ENCODE measurements at regions not wholly inside any gene's neighbourhood (a gene's known extent, or its start where the extent isn't known, plus 50 kb on each side); places are given as distances from the start of the nearest gene placed in this dataset.

DNA sequence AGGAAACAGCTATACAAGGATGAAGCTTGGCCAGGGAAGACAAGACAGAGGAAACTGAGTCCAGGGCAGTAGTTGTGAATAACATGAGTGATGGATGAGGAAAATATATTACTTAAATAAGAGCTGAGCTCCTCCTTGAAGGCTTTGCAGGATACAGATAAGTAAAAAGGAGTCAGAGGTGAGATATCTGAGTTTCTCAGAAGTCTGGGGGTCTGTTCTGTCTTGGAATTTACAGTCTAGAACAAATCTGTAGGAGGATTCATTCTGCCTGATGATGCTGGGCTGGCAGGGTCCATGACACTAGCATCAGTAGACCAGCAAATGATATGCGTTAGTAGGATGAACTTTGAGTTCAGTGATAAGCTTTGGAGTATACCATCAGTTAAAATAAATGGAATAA is 266.1 kb upstream of the POGK start:
- Histone ChIP-seq H3F3A (ENCODE audit: control insufficient read depth, insufficient read depth) (no peaks in the 10 kb centered on the region), H3K4me3 (ENCODE audit: low read length) (no peak overlapping the region), H3K79me2 (ENCODE audit: control insufficient read depth, low read length) (no peaks in the 10 kb centered on the region), H3K36me3 (ENCODE audit: control insufficient read depth, low read length) (no peaks in the 10 kb centered on the region), H3K27ac (ENCODE audit: low read depth, low read length) (no peak overlapping the region), H4K20me1 (ENCODE audit: control insufficient read depth, insufficient read depth, low read depth, low read length) (no peaks in the 10 kb centered on the region), H3K4me2 (ENCODE audit: low read length) (no peak overlapping the region), H3K4me1 (ENCODE audit: control insufficient read depth, low read length) (no peaks in the 10 kb centered on the region), H3K9me2 (replicated peaks; ENCODE audit: control insufficient read depth, low read length) (no peaks in the 10 kb centered on the region), H3K27me3 (ENCODE audit: control insufficient read depth, low read length) (no peaks in the 10 kb centered on the region), H3K9me3 (ENCODE audit: control insufficient read depth, insufficient read depth, low read length) (no peaks in the 10 kb centered on the region)
- TF ChIP-seq, protein P1, sequence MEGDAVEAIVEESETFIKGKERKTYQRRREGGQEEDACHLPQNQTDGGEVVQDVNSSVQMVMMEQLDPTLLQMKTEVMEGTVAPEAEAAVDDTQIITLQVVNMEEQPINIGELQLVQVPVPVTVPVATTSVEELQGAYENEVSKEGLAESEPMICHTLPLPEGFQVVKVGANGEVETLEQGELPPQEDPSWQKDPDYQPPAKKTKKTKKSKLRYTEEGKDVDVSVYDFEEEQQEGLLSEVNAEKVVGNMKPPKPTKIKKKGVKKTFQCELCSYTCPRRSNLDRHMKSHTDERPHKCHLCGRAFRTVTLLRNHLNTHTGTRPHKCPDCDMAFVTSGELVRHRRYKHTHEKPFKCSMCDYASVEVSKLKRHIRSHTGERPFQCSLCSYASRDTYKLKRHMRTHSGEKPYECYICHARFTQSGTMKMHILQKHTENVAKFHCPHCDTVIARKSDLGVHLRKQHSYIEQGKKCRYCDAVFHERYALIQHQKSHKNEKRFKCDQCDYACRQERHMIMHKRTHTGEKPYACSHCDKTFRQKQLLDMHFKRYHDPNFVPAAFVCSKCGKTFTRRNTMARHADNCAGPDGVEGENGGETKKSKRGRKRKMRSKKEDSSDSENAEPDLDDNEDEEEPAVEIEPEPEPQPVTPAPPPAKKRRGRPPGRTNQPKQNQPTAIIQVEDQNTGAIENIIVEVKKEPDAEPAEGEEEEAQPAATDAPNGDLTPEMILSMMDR (IDR thresholded peaks at IDR 0.05; ENCODE audit: low read depth, low read length, poor library complexity, severe bottlenecking): no peak
- TF ChIP-seq EZH2phosphoT487 (IDR thresholded peaks at IDR 0.05; ENCODE audit: borderline replicate concordance, low read length): no peak

DNA sequence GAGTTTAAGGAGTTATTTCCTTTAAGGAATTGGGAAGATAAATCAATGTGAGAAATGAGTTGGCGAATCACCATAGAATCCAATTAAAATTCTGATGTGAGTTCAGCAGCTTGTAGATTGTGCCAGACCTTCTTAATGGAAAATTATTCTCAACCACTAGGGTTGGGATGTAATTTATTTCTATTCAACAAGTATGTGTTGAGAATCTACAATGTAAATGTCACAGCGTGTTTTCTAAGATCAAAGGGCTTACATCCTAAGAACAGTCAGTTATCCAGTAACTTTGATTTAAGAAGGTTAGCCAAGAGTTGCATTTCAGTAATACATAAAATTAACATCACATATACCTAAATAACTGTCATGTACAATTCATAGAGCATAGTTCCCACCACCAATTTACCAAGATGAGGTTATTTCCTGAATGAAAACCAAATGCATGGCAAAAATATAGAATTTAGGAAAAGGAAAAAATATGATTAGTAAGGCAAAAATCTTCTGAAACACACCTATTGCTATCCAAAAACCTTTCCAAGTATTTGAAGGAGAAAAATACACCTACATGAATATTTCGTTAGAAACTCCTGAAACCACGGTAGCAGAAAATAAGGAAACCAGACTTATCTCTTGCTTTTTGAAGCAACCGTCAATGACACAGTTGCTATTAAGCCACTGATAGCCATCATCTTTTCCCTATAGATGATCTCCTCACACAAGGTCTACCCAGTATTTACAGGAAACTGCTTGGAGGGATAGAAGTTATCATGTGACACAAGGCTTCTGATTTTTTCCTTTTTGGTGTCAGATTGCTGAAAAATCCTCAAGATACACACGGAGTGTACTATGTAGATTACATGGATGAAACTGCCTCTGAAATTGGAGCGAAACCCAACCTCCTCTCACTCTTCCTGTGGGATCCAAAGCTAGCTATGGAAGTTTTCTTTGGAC is 259.4 kb upstream of the POGK start:
- H3K4me3 ChIP-seq (ENCODE audit: low read length): no peak overlapping the region
- TF ChIP-seq EZH2phosphoT487 (IDR thresholded peaks at IDR 0.05; ENCODE audit: borderline replicate concordance, low read length): no peak
- TF ChIP-seq, protein P1 (IDR thresholded peaks at IDR 0.05; ENCODE audit: low read depth, low read length, poor library complexity, severe bottlenecking): no peak
- no peaks in the 10 kb centered on the region for H3K4me1 ChIP-seq (ENCODE audit: control insufficient read depth, low read length)
- H3K36me3 ChIP-seq (ENCODE audit: control insufficient read depth, low read length): no peaks in the 10 kb centered on the region
- H3K9me3 ChIP-seq (ENCODE audit: control insufficient read depth, insufficient read depth, low read length): no peaks in the 10 kb centered on the region
- no peak overlapping the region for H3K27ac ChIP-seq (ENCODE audit: low read depth, low read length)
- no peaks in the 10 kb centered on the region for H3K9me2 ChIP-seq (replicated peaks; ENCODE audit: control insufficient read depth, low read length)
- H3K79me2 ChIP-seq (ENCODE audit: control insufficient read depth, low read length): no peaks in the 10 kb centered on the region
- no peaks in the 10 kb centered on the region for H4K20me1 ChIP-seq (ENCODE audit: control insufficient read depth, insufficient read depth, low read depth, low read length)
- no peaks in the 10 kb centered on the region; the same call in 1 of the 2 replicates for H3K27me3 ChIP-seq (ENCODE audit: control insufficient read depth, low read length)
- no peaks in the 10 kb centered on the region for H3F3A ChIP-seq (ENCODE audit: control insufficient read depth, insufficient read depth)
- no peak overlapping the region for H3K4me2 ChIP-seq (ENCODE audit: low read length)

DNA sequence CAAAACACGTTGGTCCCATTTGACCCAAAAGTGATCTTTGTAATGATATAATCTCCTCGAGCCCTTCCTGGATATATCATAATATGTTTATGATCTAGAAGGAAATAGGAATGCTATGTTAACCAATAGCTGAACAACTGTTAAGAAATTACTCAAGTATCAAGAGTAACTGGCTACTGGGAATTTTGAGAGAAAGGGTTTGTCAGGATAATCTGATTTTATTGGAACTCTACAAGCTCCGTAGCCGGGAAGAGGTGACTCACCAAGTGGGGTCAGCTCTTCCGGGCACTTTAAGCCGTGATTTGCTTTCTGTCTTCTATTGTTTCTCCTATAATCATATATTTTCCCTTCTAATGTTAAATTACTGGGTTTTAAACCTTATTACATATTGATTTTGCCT is 250.5 kb upstream of the POGK start:
- Histone ChIP-seq H3K27ac (ENCODE audit: low read depth, low read length) (no peak overlapping the region), H4K20me1 (ENCODE audit: control insufficient read depth, insufficient read depth, low read depth, low read length) (no peaks in the 10 kb centered on the region), H3K4me2 (ENCODE audit: low read length) (no peak overlapping the region), H3K4me1 (ENCODE audit: control insufficient read depth, low read length) (no peaks in the 10 kb centered on the region), H3K27me3 (ENCODE audit: control insufficient read depth, low read length) (no peaks in the 10 kb centered on the region; the same call in 1 of the 2 replicates), H3K4me3 (ENCODE audit: low read length) (no peak overlapping the region), H3K9me2 (replicated peaks; ENCODE audit: control insufficient read depth, low read length) (no peaks in the 10 kb centered on the region), H3K9me3 (ENCODE audit: control insufficient read depth, insufficient read depth, low read length) (no peaks in the 10 kb centered on the region), H3F3A (ENCODE audit: control insufficient read depth, insufficient read depth) (no peaks in the 10 kb centered on the region), H3K36me3 (ENCODE audit: control insufficient read depth, low read length) (no peaks in the 10 kb centered on the region), H3K79me2 (ENCODE audit: control insufficient read depth, low read length) (no peaks in the 10 kb centered on the region)
- TF ChIP-seq, protein P1 (IDR thresholded peaks at IDR 0.05; ENCODE audit: low read depth, low read length, poor library complexity, severe bottlenecking): no peak
- no peak for TF ChIP-seq EZH2phosphoT487 (IDR thresholded peaks at IDR 0.05; ENCODE audit: borderline replicate concordance, low read length)
